Left lung (tissue), 4 donors: ENCODE measurements at regions not wholly inside any gene's neighbourhood (a gene's known extent, or its start where the extent isn't known, plus 50 kb on each side); places are given as distances from the start of the nearest gene placed in this dataset.

Experiments used
- ATAC-seq: fragments of 200-7000 bp; cut with Tn5 transposase; one replicate; pipeline ENCODE4 v1.9.1; 2020; ENCODE audit warnings: moderate library complexity
- DNase-seq, 4 donors: peaks; one replicate each; pipeline ENCODE4 v3.0.0-alpha.2; 2013 to 2020
- H3K27ac ChIP-seq, 2 donors: fragments of 200-600 bp; sonication (generic) in 1 of 2; one replicate each; pipeline versions ENCODE4 v1.5.0 to v1.8.0; 2020 to 2021
- H3K27me3 ChIP-seq, 2 donors: fragments of 200-600 bp; sonication (generic) in 1 of 2; one replicate each; pipeline versions ENCODE4 v1.5.0 to v1.8.0; 2020 to 2021
- H3K36me3 ChIP-seq, 2 donors: fragments of 200-600 bp; sonication (generic) in 1 of 2; one replicate each; pipeline versions ENCODE4 v1.5.0 to v1.8.0; 2020 to 2021
- H3K4me1 ChIP-seq, 2 donors: fragments of 200-600 bp; one replicate each; pipeline ENCODE4 v1.8.0; 2021
- H3K4me3 ChIP-seq, 2 donors: fragments of 200-600 bp; sonication (generic) in 1 of 2; one replicate each; pipeline versions ENCODE4 v1.5.0 to v1.8.0; 2020 to 2021; ENCODE audit warnings: mild to moderate bottlenecking in 1 of 2
- H3K9me3 ChIP-seq, 2 donors: fragments of 200-600 bp; sonication (generic) in 1 of 2; one replicate each; pipeline versions ENCODE4 v1.5.0 to v1.8.0; 2020 to 2021
- CTCF ChIP-seq, 2 donors: fragments of 200-600 bp; sonication (generic) in 1 of 2; IDR thresholded peaks; one replicate each; pipeline versions ENCODE4 v1.5.0 to v1.8.0; 2021; ENCODE audit warnings: antibody characterized with exemption in 2 of 2
- intact Hi-C, 2 donors: fragments of 100-400 bp; cut with DNase I; formaldehyde crosslinking; loops; one replicate each; pipeline versions ENCODE4 v1.11.2 to v1.14.2; 2022
- donor health status: DM: no; HTN: yes; CAD: no.
- donor health status: DM: no; HTN: no; CAD: no.

- H3K4me1 ChIP-seq: no peaks in the 10 kb centered on the region
- no peak overlapping the region for H3K27ac ChIP-seq
- TF ChIP-seq CTCF (IDR thresholded peaks at IDR 0.05): no peak
- no peak for ATAC-seq
- H3K4me3 ChIP-seq: no peak overlapping the region
- no peaks in the 10 kb centered on the region for H3K27me3 ChIP-seq
- intact Hi-C loops: no loop called here
- no peak for DNase-seq
- no peaks in the 10 kb centered on the region for H3K36me3 ChIP-seq
- H3K9me3 ChIP-seq: no peaks in the 10 kb centered on the region
Observed at GRCh38 chrY:16502733-16503214, 1377.2 kb downstream of the CDY2B start.

- Histone ChIP-seq H3K9me3 (no peaks in the 10 kb centered on the region), H3K4me1 (no peaks in the 10 kb centered on the region), H3K27me3 (no peaks in the 10 kb centered on the region), H3K4me3 (no peak overlapping the region), H3K27ac (no peak overlapping the region), H3K36me3 (no peaks in the 10 kb centered on the region)
- no peak for ATAC-seq
- no peak for DNase-seq
- intact Hi-C loops: no loop called here
- no peak for TF ChIP-seq CTCF (IDR thresholded peaks at IDR 0.05)
Observed at GRCh38 chrY:16490706-16491105, 1389.3 kb downstream of the CDY2B start.

- no peaks in the 10 kb centered on the region for H3K4me1 ChIP-seq
- ATAC-seq: no peak
- H3K36me3 ChIP-seq: no peaks in the 10 kb centered on the region
- H3K27me3 ChIP-seq: no peaks in the 10 kb centered on the region
- no peaks in the 10 kb centered on the region for H3K9me3 ChIP-seq
- H3K4me3 ChIP-seq: no peak overlapping the region
- intact Hi-C loops: no loop called here
- no peak for DNase-seq
- no peak overlapping the region for H3K27ac ChIP-seq
- TF ChIP-seq CTCF (IDR thresholded peaks at IDR 0.05): no peak
Observed at GRCh38 chrY:16486696-16487215, 1393.3 kb downstream of the CDY2B start.

- ATAC-seq (no peak), DNase-seq (no peak)
- H3K36me3 ChIP-seq: no peaks in the 10 kb centered on the region
- no peaks in the 10 kb centered on the region for H3K4me1 ChIP-seq
- H3K9me3 ChIP-seq: peaks cover 0 to 6% of the 10 kb centered on the region in 2 donors
- no peak overlapping the region for H3K4me3 ChIP-seq
- no peak for TF ChIP-seq CTCF (IDR thresholded peaks at IDR 0.05)
- H3K27me3 ChIP-seq: no peaks in the 10 kb centered on the region
- no peak overlapping the region for H3K27ac ChIP-seq
- intact Hi-C loops: no loop called here
Observed at GRCh38 chrY:16480031-16480430, 1400.0 kb downstream of the CDY2B start.

- Histone ChIP-seq H3K9me3 (no peaks in the 10 kb centered on the region), H3K4me3 (no peak overlapping the region), H3K4me1 (no peaks in the 10 kb centered on the region), H3K27me3 (no peaks in the 10 kb centered on the region), H3K27ac (no peak overlapping the region), H3K36me3 (no peaks in the 10 kb centered on the region)
- intact Hi-C loops: no loop called here
- DNase-seq (no peak), ATAC-seq (no peak)
- TF ChIP-seq CTCF (IDR thresholded peaks at IDR 0.05): no peak
Observed at GRCh38 chrY:16474053-16474452, 1406.0 kb downstream of the CDY2B start.
